ENCODE measurements at regions not wholly inside any gene's neighbourhood (a gene's known extent, or its start where the extent isn't known, plus 50 kb on each side); places are given as distances from the start of the nearest gene placed in this dataset.

- TF ChIP-seq POLR2A (IDR thresholded peaks at IDR 0.05) (no peak), POLR2AphosphoS5 (IDR thresholded peaks at IDR 0.05; ENCODE audit: insufficient read depth in 1 of 2, low read depth in 1 of 2) (no peak)
- TF ChIP-seq, protein P1, sequence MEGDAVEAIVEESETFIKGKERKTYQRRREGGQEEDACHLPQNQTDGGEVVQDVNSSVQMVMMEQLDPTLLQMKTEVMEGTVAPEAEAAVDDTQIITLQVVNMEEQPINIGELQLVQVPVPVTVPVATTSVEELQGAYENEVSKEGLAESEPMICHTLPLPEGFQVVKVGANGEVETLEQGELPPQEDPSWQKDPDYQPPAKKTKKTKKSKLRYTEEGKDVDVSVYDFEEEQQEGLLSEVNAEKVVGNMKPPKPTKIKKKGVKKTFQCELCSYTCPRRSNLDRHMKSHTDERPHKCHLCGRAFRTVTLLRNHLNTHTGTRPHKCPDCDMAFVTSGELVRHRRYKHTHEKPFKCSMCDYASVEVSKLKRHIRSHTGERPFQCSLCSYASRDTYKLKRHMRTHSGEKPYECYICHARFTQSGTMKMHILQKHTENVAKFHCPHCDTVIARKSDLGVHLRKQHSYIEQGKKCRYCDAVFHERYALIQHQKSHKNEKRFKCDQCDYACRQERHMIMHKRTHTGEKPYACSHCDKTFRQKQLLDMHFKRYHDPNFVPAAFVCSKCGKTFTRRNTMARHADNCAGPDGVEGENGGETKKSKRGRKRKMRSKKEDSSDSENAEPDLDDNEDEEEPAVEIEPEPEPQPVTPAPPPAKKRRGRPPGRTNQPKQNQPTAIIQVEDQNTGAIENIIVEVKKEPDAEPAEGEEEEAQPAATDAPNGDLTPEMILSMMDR (IDR thresholded peaks at IDR 0.05): no peak
These were observed 596.5 kb downstream of the IRX1 start for GRCh38 chr5:4192111-4192510.
